Fibroblast of peridontal ligament (primary cell): ENCODE measurements at regions not wholly inside any gene's neighbourhood (a gene's known extent, or its start where the extent isn't known, plus 50 kb on each side); places are given as distances from the start of the nearest gene placed in this dataset.

Experiments used
- DNase-seq: peaks from one replicate; pipeline ENCODE4 v3.0.0-alpha.2; 2010; ENCODE audit errors: extremely low read depth

GRCh38 chr4:187236209-187236890 lies 512.7 kb upstream of the FAT1 start:
- peak; percentile 51 for DNase-seq

DNA sequence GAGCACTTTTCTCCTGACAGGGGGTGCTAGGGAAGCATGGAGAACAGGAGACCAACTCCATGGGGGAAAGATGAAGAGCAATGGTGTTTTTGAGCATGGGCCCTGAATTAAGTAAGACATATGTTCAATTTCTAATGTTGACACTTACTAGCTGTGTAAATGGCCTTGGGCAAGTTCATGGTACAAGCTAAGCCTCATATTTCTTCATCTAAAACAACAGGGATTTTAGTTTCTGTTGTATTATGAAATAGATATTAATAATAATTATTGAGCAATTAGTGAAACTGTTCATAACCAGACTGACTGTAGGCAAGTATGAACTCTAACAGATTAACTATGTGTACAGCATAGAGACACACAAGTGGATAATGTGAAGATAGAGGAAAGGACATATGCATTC lies 515.0 kb upstream of the FAT1 start:
- no peak for DNase-seq

- DNase-seq = no peak
Observed at GRCh38 chr4:187251896-187252295, 528.2 kb upstream of the FAT1 start.

- DNase-seq = no peak
Observed at GRCh38 chr4:187256897-187257296, 533.2 kb upstream of the FAT1 start.

DNA sequence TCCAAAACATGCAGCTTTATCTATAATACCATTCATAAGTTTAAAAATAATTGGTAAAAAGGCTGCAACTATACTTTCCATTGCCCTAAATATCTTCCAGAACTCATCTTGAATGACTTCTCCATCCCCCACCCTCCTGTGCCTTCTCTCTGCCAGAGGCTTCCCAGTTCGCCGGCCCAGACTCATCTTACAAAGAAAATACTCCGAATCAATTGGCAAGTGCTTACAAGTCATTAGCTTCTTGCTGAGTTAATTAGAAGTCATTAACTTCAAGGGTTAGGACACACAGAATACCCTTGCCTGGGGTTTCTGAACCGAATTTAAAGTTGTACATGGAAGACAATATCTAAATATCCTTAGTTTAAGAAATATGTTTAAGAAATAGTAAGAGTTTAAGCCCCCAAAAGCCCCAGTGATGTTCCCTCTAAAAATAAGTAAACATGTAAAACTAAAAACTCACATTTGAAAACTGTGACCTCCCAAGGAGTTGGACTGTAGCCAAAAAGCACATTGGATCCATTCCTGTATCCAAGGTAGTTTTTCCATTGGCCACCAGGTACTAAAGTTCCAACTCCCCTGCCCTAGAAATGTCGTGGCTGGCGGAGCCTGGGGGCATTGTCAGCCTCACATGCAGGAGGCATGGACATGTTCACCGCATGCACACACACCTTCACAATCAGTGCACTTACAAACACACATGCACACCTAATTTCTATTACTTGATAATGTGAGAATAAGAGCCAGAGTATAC lies 535.2 kb upstream of the FAT1 start:
- DNase-seq = no peak

GRCh38 chr4:187268940-187269339 lies 545.3 kb upstream of the FAT1 start:
- peak; percentile 57 for DNase-seq

GRCh38 chr4:187270154-187270553 lies 546.5 kb upstream of the FAT1 start:
- no peak for DNase-seq

DNA sequence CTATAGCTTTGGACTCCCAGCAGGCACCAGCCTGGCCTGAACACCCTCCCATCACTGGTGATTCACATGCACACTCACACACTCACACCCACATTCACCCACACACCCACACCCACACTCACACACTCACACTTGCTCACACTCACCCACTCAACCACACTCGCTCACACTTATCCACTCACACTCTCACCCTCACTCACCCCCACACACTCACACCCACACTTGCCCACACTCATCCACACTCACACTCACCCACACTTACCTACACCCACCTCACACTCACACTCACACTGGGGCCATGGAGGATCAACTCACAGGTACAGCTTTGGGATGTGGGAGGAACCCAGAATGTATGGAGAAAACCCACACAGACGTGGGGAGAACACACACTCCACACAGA lies 548.2 kb upstream of the FAT1 start:
- DNase-seq = no peak

GRCh38 chr4:187274153-187274552 lies 550.5 kb upstream of the FAT1 start:
- DNase-seq = no peak

- peak; percentile 62 for DNase-seq
Observed at GRCh38 chr4:187276736-187277408, 553.2 kb upstream of the FAT1 start.

DNA sequence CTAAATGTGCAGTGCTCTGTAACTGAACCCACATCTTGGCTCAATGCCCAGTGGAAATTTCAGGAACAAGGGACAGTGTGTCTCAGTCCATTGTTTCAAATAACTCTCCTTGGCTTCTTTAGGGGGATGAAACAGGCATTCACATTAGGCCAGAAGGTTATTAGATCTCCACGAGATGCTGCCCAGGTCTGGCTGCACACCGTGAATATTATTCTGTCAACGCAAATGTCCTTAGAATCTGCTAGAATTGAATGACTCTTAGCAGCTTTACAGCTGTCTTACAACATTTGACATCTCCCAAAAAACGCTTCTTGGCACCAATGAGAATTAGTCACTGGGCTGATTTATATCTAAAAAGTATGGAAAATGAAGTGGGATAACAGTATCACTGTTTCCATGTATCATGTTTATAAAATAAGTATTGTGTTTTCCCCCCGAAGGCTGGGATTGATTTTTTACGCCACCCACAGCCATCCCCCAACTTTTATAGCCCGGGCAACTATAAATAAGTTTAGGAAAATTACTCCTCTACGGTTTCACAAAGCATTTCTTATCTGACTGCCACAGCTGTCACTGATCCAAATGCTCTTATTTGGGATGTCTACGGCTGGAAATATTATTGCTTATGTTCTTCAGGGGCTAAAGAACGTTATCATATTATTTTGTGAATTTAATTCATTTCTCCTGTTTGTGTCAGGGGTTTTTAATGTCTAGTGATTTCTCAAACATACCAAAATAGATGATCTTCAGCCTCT lies 559.7 kb upstream of the FAT1 start:
- peak; percentile 43 for DNase-seq

GRCh38 chr4:187286525-187286924 lies 562.9 kb upstream of the FAT1 start:
- peak; percentile 25 for DNase-seq

GRCh38 chr4:187289371-187289770 lies 565.7 kb upstream of the FAT1 start:
- no peak for DNase-seq

DNA sequence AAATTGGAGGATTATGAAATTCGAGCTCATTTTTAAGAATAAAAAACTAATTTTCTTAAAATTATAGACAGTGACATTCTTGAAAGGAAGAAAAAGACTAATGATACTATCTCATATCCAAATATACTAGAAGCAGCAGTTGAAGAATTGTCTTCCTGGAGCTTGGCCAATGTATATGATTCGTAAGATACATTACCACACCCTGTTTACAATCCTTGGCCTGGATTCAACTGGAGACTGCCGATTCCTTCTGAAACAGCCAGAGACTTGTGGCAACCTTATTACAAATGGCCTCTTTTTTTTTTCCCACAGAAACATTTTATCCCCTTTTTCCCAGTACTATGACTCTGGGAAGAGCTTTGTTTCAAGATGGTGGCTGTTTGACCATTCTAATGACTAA lies 571.2 kb upstream of the FAT1 start:
- DNase-seq = peak; percentile 33

DNA sequence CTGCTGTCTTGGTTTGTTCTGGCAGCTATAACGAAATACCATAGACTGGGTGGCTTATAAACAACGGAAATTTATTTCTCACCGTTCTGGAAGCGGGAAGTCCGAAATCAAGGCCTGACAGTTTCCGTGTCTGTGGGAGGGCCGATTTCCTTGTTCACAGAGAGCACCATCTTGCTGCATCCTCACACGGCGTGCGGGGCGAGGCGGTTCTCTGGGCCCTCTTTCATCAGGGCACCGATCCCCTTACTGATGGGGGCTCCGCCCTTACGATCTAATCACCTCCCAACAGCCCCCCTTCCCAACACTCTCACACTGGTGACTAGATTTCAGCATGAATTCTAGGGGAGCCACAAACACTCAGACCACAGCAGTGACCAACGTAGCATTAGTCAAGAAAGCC lies 578.3 kb upstream of the FAT1 start:
- no peak for DNase-seq

DNA sequence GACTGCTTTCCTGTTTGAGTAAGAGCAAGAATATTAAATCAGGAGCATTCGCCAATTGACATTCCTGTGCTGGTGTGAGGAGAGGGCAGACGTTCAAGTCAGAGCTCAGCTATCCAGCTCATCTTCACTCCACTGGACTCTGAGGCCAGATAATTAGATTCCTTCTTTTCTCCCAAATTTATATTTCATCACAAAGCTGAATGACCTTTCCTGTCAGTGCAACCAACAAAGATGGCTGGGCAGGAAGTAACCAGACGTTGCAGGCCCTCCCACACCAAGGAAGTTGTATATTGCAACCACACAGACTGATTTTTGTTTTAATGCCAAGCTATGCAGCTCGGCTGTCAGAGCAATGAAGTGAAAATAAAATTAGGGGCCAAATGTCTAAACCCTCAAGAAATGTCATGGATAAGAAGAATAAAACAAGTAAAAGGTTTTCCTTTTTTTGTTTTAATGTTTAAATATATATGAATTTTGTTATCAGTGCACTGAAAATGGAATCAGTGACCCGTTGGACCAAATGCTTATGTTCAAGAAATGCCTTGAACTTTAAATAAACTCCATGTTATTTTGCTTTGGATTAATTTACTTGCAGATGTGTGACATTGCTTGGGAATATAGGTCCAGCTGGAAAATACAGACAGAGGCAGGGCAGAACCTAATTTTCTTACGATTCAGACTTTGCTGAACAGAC lies 578.9 kb upstream of the FAT1 start:
- peak; percentile 35 for DNase-seq

- no peak for DNase-seq
Observed at GRCh38 chr4:187304133-187304532, 580.5 kb upstream of the FAT1 start.

GRCh38 chr4:187307131-187307530 lies 583.5 kb upstream of the FAT1 start:
- DNase-seq = no peak

GRCh38 chr4:187309456-187309855 lies 585.8 kb upstream of the FAT1 start:
- DNase-seq = peak; percentile 7

DNA sequence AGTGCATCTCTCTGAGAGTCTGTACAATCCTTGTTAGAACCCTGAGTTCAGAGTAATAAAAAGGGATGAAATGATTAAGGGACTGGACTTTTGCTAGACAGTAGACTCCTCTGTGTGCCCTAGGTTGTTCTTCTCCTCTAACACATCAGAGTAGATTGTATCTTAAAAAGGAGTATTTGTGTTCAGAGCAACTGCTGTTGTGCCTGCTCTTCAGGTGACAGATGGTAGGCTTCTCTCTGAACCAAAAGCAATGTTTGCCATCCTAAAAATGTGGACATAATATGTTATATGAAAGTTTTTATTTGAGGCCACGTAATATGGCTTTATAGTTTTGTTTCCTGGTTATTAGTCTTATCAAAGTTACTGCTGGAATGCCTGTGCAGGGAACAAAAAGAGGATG lies 588.6 kb upstream of the FAT1 start:
- no peak for DNase-seq

DNA sequence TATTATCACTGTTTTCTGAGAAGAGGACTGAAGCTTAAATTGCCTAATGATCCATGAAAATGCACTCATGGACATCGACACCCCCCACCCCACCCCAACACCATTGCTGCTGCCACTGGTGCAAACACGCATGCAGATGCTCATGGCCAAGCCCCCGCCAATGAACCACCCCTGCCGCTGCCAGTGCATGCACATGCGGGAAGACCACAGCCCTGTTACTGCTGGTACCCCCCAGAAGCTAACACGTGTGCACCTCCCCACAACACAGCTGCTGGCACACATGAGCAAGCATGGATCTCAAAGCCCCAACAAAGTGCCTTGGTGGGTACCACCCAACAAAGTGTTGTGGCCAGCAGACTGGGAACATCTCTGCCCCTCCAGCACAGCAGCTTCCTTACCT lies 594.1 kb upstream of the FAT1 start:
- no peak for DNase-seq

DNA sequence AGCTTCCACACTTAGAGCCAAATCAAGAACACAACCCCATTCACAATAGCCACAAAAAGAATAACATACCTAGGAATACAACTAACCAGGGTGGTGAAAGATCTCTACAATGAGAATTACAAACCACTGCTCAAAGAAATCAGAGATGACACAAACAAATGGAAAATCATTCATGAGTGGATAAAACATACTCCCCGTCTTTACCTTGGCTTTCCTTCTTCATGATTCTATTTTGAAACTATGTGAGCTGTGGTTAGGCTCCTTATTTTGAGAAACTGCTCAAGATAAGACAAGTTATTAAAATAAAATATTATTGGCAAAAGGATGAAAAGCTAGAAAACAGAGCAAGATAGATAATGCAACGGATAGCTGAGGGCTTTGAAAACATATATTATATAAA lies 598.1 kb upstream of the FAT1 start:
- DNase-seq = no peak
